A673 (cell line): ENCODE measurements at regions not wholly inside any gene's neighbourhood (a gene's known extent, or its start where the extent isn't known, plus 50 kb on each side); places are given as distances from the start of the nearest gene placed in this dataset.

Experiments
- BruUV-seq: library from RNA; stranded (reverse); fragments of 400-500 nt; replicated peaks from 2 replicates; lab custom pipeline; 2021; lab: Mats Ljungman, UMichigan
- CTCF ChIA-PET: fragments of 300-600 bp; sonication (Branson Sonifier 250); formaldehyde crosslinking; loops from one replicate; lab custom pipeline; 2022; ENCODE audit warnings: antibody characterized with exemption; lab: Charles Lee
- POLR2A ChIA-PET: fragments of 300-600 bp; sonication (Branson Sonifier 250); formaldehyde crosslinking; loops from one replicate; lab custom pipeline; 2022; ENCODE audit warnings: antibody characterized with exemption; ENCODE audit not compliant: low non-redundant PET; lab: Charles Lee
- DNase-seq: peaks from one replicate; pipeline ENCODE4 v3.0.0-alpha.2; 2015; ENCODE audit warnings: low spot score
- H3K27ac ChIP-seq: fragments of 200-600 bp; sonication (generic); 2 replicates; pipeline ENCODE4 v1.5.1; 2016; ENCODE audit warnings: mixed run types, low read depth, mild to moderate bottlenecking, mixed read lengths, antibody characterized with exemption, low read length; ENCODE audit not compliant: poor library complexity, severe bottlenecking
- H3K27me3 ChIP-seq: fragments of 200-600 bp; sonication (generic); replicated peaks from 2 replicates; pipeline ENCODE4 v1.6.1; 2017; ENCODE audit warnings: mixed run types, low read depth, mild to moderate bottlenecking, mixed read lengths, antibody characterized with exemption, low read length; ENCODE audit not compliant: insufficient read depth, poor library complexity
- H3K36me3 ChIP-seq: fragments of 200-600 bp; sonication (generic); 2 replicates; pipeline ENCODE4 v1.6.1; 2016; ENCODE audit warnings: mixed run types, mild to moderate bottlenecking, mixed read lengths, antibody characterized with exemption, low read length; ENCODE audit not compliant: insufficient read depth, poor library complexity, severe bottlenecking
- H3K4me1 ChIP-seq: fragments of 200-600 bp; sonication (generic); 2 replicates; pipeline ENCODE4 v1.6.1; 2017; ENCODE audit warnings: mixed run types, mild to moderate bottlenecking, mixed read lengths, antibody characterized with exemption, low read length; ENCODE audit not compliant: insufficient read depth, poor library complexity, severe bottlenecking
- H3K4me3 ChIP-seq: fragments of 200-600 bp; sonication (generic); 2 replicates; pipeline ENCODE4 v1.5.1; 2016; ENCODE audit warnings: low read depth, mixed run types, mild to moderate bottlenecking, mixed read lengths, low read length; ENCODE audit not compliant: poor library complexity, severe bottlenecking
- H3K9me3 ChIP-seq: fragments of 200-600 bp; sonication (generic); 2 replicates; pipeline ENCODE4 v1.6.1; 2016; ENCODE audit warnings: mixed run types, low read depth, mild to moderate bottlenecking, mixed read lengths, antibody characterized with exemption, low read length; ENCODE audit not compliant: poor library complexity, severe bottlenecking
- CTCF ChIP-seq: fragments of 300-800, 200-600 bp; sonication (generic); conservative IDR thresholded peaks from 2 replicates; pipeline ENCODE4 v1.5.1; 2017; ENCODE audit warnings: low read depth, mild to moderate bottlenecking, antibody characterized with exemption, low read length, moderate library complexity, mixed read lengths
- EZH2 ChIP-seq: fragments of 200-600 bp; sonication (generic); IDR thresholded peaks from 2 replicates; pipeline ENCODE4 v1.6.1; 2017; ENCODE audit warnings: borderline replicate concordance, low read depth, mild to moderate bottlenecking, mixed read lengths, antibody characterized with exemption, low read length; ENCODE audit not compliant: poor library complexity, severe bottlenecking
- intact Hi-C: fragments of 100-400 bp; cut with micrococcal nuclease; formaldehyde crosslinking; loops from one replicate; pipeline ENCODE4 v1.10.0; 2022; ENCODE audit not compliant: unreplicated experiment

GRCh38 chr5:162762119-162762518 lies 675.3 kb upstream of the CCNG1 start:
- ChIA-PET POLR2A (no interaction called here), CTCF (no interaction called here)
- intact Hi-C loops: no loop called here
- BruUV-seq: no TSS peak
- DNase-seq: no peak
- no peaks in the 10 kb centered on the region for H3K4me1 ChIP-seq
- H3K36me3 ChIP-seq: no peaks in the 10 kb centered on the region
- no peak overlapping the region for H3K27ac ChIP-seq
- no peak overlapping the region for H3K4me3 ChIP-seq
- H3K9me3 ChIP-seq: no peaks in the 10 kb centered on the region
- TF ChIP-seq EZH2 (no peak), CTCF (no peak)
- H3K27me3 ChIP-seq: no peaks in the 10 kb centered on the region

- Histone ChIP-seq H3K9me3 (no peaks in the 10 kb centered on the region), H3K27ac (no peak overlapping the region), H3K36me3 (no peaks in the 10 kb centered on the region), H3K27me3 (no peaks in the 10 kb centered on the region), H3K4me3 (no peak overlapping the region), H3K4me1 (no peaks in the 10 kb centered on the region)
- POLR2A ChIA-PET: no interaction called here
- BruUV-seq: no TSS peak
- CTCF ChIA-PET: no interaction called here
- no peak for DNase-seq
- TF ChIP-seq EZH2 (no peak), CTCF (no peak)
- intact Hi-C loops: no loop called here
These were observed 668.4 kb upstream of the CCNG1 start for GRCh38 chr5:162769019-162769418.

- ChIA-PET POLR2A (no interaction called here), CTCF (no interaction called here)
- Histone ChIP-seq H3K4me1 (no peaks in the 10 kb centered on the region), H3K27me3 (no peaks in the 10 kb centered on the region), H3K36me3 (no peaks in the 10 kb centered on the region), H3K27ac (no peak overlapping the region), H3K4me3 (no peak overlapping the region), H3K9me3 (no peaks in the 10 kb centered on the region)
- no TSS peak for BruUV-seq
- no peak for DNase-seq
- no peak for TF ChIP-seq CTCF
- TF ChIP-seq EZH2: no peak
- intact Hi-C loops: no loop called here
These were observed 651.7 kb upstream of the CCNG1 start for GRCh38 chr5:162785673-162786072.
